Peyer's patch (tissue), 4 donors: ENCODE measurements at regions not wholly inside any gene's neighbourhood (a gene's known extent, or its start where the extent isn't known, plus 50 kb on each side); places are given as distances from the start of the nearest gene placed in this dataset.

Experiments used
- POLR2A ChIP-seq, 2 donors: fragments of 450-650 bp; IDR thresholded peaks; one replicate each; pipeline ENCODE4 v1.5.1; 2017; ENCODE audit warnings: antibody characterized with exemption in 2 of 2, mild to moderate bottlenecking in 2 of 2, moderate library complexity in 2 of 2
- TF ChIP-seq, protein P1 (sequence below), 6 experiments: fragments of 450-650 bp in 4 of 6; fragments of 200-600 bp in 2 of 6; sonication (generic) in 1 of 6; IDR thresholded peaks; one replicate each; pipeline ENCODE4 v1.5.1; 2017 to 2019; ENCODE audit warnings: antibody characterized with exemption in 6 of 6, mild to moderate bottlenecking in 3 of 6, moderate library complexity in 1 of 6

GRCh38 chr6:23752414-23752813 lies 373.6 kb upstream of the NRSN1 start:
- no peak for TF ChIP-seq POLR2A (IDR thresholded peaks at IDR 0.05)
- TF ChIP-seq, protein P1, sequence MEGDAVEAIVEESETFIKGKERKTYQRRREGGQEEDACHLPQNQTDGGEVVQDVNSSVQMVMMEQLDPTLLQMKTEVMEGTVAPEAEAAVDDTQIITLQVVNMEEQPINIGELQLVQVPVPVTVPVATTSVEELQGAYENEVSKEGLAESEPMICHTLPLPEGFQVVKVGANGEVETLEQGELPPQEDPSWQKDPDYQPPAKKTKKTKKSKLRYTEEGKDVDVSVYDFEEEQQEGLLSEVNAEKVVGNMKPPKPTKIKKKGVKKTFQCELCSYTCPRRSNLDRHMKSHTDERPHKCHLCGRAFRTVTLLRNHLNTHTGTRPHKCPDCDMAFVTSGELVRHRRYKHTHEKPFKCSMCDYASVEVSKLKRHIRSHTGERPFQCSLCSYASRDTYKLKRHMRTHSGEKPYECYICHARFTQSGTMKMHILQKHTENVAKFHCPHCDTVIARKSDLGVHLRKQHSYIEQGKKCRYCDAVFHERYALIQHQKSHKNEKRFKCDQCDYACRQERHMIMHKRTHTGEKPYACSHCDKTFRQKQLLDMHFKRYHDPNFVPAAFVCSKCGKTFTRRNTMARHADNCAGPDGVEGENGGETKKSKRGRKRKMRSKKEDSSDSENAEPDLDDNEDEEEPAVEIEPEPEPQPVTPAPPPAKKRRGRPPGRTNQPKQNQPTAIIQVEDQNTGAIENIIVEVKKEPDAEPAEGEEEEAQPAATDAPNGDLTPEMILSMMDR (IDR thresholded peaks at IDR 0.05), result no peak
